ENCODE measurements at regions not wholly inside any gene's neighbourhood (a gene's known extent, or its start where the extent isn't known, plus 50 kb on each side); places are given as distances from the start of the nearest gene placed in this dataset.

DNA sequence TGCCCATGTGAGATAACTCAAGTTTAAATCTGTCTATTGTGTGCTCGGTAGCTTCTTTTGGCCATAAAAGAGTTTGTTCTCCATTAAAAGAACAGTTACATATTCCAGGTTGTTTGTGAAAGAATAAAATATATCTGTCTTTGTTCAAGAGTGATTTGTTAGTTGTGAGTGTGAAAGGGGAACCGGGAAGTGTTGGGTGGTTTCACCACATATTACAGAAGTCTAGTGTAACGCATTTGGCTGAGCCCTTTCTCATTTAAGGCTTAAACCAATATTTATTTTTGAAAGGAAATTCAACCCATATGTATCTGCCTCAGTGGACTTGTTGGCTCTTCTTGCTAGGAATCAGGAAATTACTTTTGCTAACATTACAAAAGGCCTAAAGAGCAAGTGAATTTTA lies 54.1 kb upstream of the DMRTA1 start:
- TF ChIP-seq, protein P1, sequence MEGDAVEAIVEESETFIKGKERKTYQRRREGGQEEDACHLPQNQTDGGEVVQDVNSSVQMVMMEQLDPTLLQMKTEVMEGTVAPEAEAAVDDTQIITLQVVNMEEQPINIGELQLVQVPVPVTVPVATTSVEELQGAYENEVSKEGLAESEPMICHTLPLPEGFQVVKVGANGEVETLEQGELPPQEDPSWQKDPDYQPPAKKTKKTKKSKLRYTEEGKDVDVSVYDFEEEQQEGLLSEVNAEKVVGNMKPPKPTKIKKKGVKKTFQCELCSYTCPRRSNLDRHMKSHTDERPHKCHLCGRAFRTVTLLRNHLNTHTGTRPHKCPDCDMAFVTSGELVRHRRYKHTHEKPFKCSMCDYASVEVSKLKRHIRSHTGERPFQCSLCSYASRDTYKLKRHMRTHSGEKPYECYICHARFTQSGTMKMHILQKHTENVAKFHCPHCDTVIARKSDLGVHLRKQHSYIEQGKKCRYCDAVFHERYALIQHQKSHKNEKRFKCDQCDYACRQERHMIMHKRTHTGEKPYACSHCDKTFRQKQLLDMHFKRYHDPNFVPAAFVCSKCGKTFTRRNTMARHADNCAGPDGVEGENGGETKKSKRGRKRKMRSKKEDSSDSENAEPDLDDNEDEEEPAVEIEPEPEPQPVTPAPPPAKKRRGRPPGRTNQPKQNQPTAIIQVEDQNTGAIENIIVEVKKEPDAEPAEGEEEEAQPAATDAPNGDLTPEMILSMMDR (IDR thresholded peaks at IDR 0.05), result no peak
- no peak for TF ChIP-seq POLR2A (IDR thresholded peaks at IDR 0.05)

Measured in body of pancreas (tissue), 4 donors.